ENCODE measurements at regions not wholly inside any gene's neighbourhood (a gene's known extent, or its start where the extent isn't known, plus 50 kb on each side); places are given as distances from the start of the nearest gene placed in this dataset.

DNA sequence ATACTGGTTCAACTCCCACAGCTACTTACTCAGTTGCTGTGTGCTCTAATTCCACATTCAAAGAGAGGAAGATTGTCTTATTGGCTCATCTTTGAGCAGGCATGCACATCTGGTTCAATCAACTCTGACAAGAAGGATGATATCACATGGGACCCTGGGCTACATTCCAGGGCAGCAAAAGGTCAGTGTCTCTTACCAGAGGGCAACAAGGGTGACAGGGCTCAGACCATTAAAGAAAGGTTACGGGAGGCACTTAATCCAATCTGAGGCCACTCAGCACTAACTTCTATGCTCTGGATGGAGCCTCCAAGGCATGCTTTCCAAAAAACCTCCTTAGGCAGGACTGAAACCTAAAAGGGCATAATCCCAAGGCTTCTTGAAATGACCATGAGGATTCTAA is 549.4 kb upstream of the API5 start:
- Histone ChIP-seq H3K27me3 (ENCODE audit: control insufficient read depth in 1 of 2, insufficient read depth in 2 of 2, low read length in 2 of 2) (no peaks in the 10 kb centered on the region), H3K79me2 (ENCODE audit: insufficient read depth, low read length) (no peaks in the 10 kb centered on the region), H3K9me3 (ENCODE audit: low read length) (no peaks in the 10 kb centered on the region), H3K27ac (ENCODE audit: extremely low read length, insufficient read depth, low read length) (no peak overlapping the region), H3K36me3 (replicated peaks in 1 of 2; ENCODE audit: control insufficient read depth in 1 of 2, insufficient read depth in 2 of 2, low read length in 2 of 2) (no peaks in the 10 kb centered on the region), H3K4me1 (ENCODE audit: insufficient read depth, low read length) (no peaks in the 10 kb centered on the region), H3K4me2 (ENCODE audit: low read depth, low read length) (no peak overlapping the region), H3K9ac (ENCODE audit: insufficient read depth, low read depth, low read length) (no peak overlapping the region), H3K4me3 (replicated peaks in 1 of 3; ENCODE audit: insufficient read depth in 1 of 3, low read depth in 2 of 3, low read length in 3 of 3) (no peak overlapping the region), H2AFZ (ENCODE audit: low read length) (no peak overlapping the region), H4K20me1 (ENCODE audit: insufficient read depth, low read length) (no peaks in the 10 kb centered on the region)
- in situ Hi-C loops (cut with HindIII; ENCODE audit: extremely low pct_ligation_motif_present, low pct_unique_long_range_greater_than_20kb) = loop anchor here (25.0 kb wide), 1 partner anchor 275 kb away; no protein-coding TSS in a partner anchor
- TF ChIP-seq NAIF1 (CRISPR knock-in tag; IDR thresholded peaks at IDR 0.05; ENCODE audit: borderline replicate concordance) (no peak), SMARCE1 (IDR thresholded peaks at IDR 0.05; ENCODE audit: borderline replicate concordance) (no peak), AGO2 (optimal IDR thresholded peaks at IDR 0.05; ENCODE audit: low read depth, low read length) (no peak), ZBTB42 (CRISPR knock-in tag; IDR thresholded peaks at IDR 0.05) (no peak), NFATC3 (CRISPR knock-in tag; IDR thresholded peaks at IDR 0.05) (no peak), KDM5A (IDR thresholded peaks at IDR 0.05; ENCODE audit: borderline replicate concordance, low read length) (no peak), CENPX (CRISPR knock-in tag; IDR thresholded peaks at IDR 0.05) (no peak), TP53 (CRISPR knock-in tag; conservative IDR thresholded peaks at IDR 0.05) (no peak), ZXDC (CRISPR knock-in tag; IDR thresholded peaks at IDR 0.05) (no peak), SMAD1 (CRISPR knock-in tag; IDR thresholded peaks at IDR 0.05; ENCODE audit: borderline replicate concordance, low read depth) (no peak), REL (CRISPR knock-in tag; conservative IDR thresholded peaks at IDR 0.05) (no peak), THAP11 (CRISPR knock-in tag; IDR thresholded peaks at IDR 0.05) (no peak), NR2F6 (IDR thresholded peaks at IDR 0.05) (no peak), NR2F6 (CRISPR knock-in tag; IDR thresholded peaks at IDR 0.05) (no peak), ZNF790 (CRISPR knock-in tag; IDR thresholded peaks at IDR 0.05; ENCODE audit: borderline replicate concordance) (no peak), HDAC1 (CRISPR knock-in tag; IDR thresholded peaks at IDR 0.05) (no peak), CENPT (CRISPR knock-in tag; IDR thresholded peaks at IDR 0.05; ENCODE audit: low read depth) (no peak)
- TF ChIP-seq, protein P1, sequence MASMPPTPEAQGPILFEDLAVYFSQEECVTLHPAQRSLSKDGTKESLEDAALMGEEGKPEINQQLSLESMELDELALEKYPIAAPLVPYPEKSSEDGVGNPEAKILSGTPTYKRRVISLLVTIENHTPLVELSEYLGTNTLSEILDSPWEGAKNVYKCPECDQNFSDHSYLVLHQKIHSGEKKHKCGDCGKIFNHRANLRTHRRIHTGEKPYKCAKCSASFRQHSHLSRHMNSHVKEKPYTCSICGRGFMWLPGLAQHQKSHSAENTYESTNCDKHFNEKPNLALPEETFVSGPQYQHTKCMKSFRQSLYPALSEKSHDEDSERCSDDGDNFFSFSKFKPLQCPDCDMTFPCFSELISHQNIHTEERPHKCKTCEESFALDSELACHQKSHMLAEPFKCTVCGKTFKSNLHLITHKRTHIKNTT (CRISPR knock-in tag; IDR thresholded peaks at IDR 0.05) = no peak
- TF ChIP-seq, protein P2, sequence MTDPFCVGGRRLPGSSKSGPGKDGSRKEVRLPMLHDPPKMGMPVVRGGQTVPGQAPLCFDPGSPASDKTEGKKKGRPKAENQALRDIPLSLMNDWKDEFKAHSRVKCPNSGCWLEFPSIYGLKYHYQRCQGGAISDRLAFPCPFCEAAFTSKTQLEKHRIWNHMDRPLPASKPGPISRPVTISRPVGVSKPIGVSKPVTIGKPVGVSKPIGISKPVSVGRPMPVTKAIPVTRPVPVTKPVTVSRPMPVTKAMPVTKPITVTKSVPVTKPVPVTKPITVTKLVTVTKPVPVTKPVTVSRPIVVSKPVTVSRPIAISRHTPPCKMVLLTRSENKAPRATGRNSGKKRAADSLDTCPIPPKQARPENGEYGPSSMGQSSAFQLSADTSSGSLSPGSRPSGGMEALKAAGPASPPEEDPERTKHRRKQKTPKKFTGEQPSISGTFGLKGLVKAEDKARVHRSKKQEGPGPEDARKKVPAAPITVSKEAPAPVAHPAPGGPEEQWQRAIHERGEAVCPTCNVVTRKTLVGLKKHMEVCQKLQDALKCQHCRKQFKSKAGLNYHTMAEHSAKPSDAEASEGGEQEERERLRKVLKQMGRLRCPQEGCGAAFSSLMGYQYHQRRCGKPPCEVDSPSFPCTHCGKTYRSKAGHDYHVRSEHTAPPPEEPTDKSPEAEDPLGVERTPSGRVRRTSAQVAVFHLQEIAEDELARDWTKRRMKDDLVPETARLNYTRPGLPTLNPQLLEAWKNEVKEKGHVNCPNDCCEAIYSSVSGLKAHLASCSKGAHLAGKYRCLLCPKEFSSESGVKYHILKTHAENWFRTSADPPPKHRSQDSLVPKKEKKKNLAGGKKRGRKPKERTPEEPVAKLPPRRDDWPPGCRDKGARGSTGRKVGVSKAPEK (CRISPR knock-in tag; IDR thresholded peaks at IDR 0.05; ENCODE audit: borderline replicate concordance) = no peak
- FAIRE-seq (no peak), DNase-seq (ENCODE audit: low spot score) (no peak), ATAC-seq (no peak)
- ChIA-PET CTCF (ENCODE audit: low intra/inter-chr PET ratio, low total read pairs) (no interaction called here), POLR2A (no interaction called here)
- WGBS (ENCODE audit: low lambda C conversion rate) = 0% methylated on average over 1 of the region's 1 CpG
- intact Hi-C loops (cut with micrococcal nuclease; ENCODE audit: unreplicated experiment) = no loop called here
- no TSS peak for BruUV-seq (replicated peaks)
